HepG2 (cell line): ENCODE measurements at regions not wholly inside any gene's neighbourhood (a gene's known extent, or its start where the extent isn't known, plus 50 kb on each side); places are given as distances from the start of the nearest gene placed in this dataset.

Source experiments
- ATAC-seq: fragments of 200-7000 bp; cut with Tn5 transposase; 3 replicates; pipeline ENCODE4 v1.9.1; 2020; ENCODE audit warnings: mild to moderate bottlenecking, moderate library complexity
- BruUV-seq: library from RNA; stranded (reverse); fragments of 400-500 nt; replicated peaks from 2 replicates; lab custom pipeline; 2021; lab: Mats Ljungman, UMichigan
- CTCF ChIA-PET: fragments of 300-600 bp; formaldehyde crosslinking; extraction: SDS; loops from one replicate; lab custom pipeline; 2021; ENCODE audit warnings: low total read pairs, inconsistent platforms, low intra/inter-chr PET ratio; lab: Yijun Ruan, JAX
- POLR2A ChIA-PET: fragments of 350-600 bp; sonication (Branson Sonifier 250); formaldehyde crosslinking; loops from one replicate; lab custom pipeline; 2020; ENCODE audit warnings: antibody characterized with exemption, inconsistent platforms; lab: Yijun Ruan, JAX
- DNase-seq: peaks from one replicate; pipeline ENCODE4 v3.0.0-alpha.2; 2015; ENCODE audit warnings: low spot score
- FAIRE-seq: peaks from 3 replicates; lab custom pipeline; 2011; peaks lifted over from hg19 to GRCh38; lab: Jason Lieb, UNC
- H2AFZ ChIP-seq: one replicate; pipeline ENCODE4 v1.6.1; 2011; ENCODE audit warnings: low read length, inconsistent platforms
- H3K27ac ChIP-seq: fragments of 300-600 bp; 3 replicates; pipeline ENCODE4 v1.8.0; 2011; ENCODE audit warnings: mixed run types, mild to moderate bottlenecking, mixed read lengths, low read length, inconsistent platforms; ENCODE audit not compliant: insufficient read depth; ENCODE audit errors: extremely low read length
- H3K27me3 ChIP-seq, 2 experiments: fragments of 200-600 bp in 1 of 2; 2 replicates in 1 of 2; 3 replicates in 1 of 2; pipeline versions ENCODE4 v1.6.0 to v1.8.0; 2011; ENCODE audit warnings: low read length in 2 of 2, mild to moderate bottlenecking in 2 of 2, moderate library complexity in 2 of 2, inconsistent platforms in 1 of 2; ENCODE audit not compliant: insufficient read depth in 2 of 2, control insufficient read depth in 1 of 2
- H3K36me3 ChIP-seq, 2 experiments: fragments of 200-600 bp in 1 of 2; replicated peaks in 1 of 2; 2 replicates in 1 of 2; 3 replicates in 1 of 2; pipeline versions ENCODE4 v1.5.1 to v1.8.0; 2011; ENCODE audit warnings: low read length in 2 of 2, inconsistent platforms in 1 of 2; ENCODE audit not compliant: insufficient read depth in 2 of 2, control insufficient read depth in 1 of 2
- H3K4me1 ChIP-seq: 2 replicates; pipeline ENCODE4 v1.5.1; 2012; ENCODE audit warnings: low read length, inconsistent platforms; ENCODE audit not compliant: insufficient read depth
- H3K4me2 ChIP-seq: 2 replicates; pipeline ENCODE4 v1.6.0; 2011; ENCODE audit warnings: low read depth, low read length, inconsistent platforms
- H3K4me3 ChIP-seq, 3 experiments: fragments of 200-600 bp in 1 of 3; sonication (generic), shearing (Covaris generic) in 1 of 3; replicated peaks in 1 of 3; 2 replicates each; pipeline ENCODE4 v1.5.1; 2011 to 2016; ENCODE audit warnings: low read length in 3 of 3, inconsistent platforms in 2 of 3, low read depth in 2 of 3, mild to moderate bottlenecking in 2 of 3, control low read depth in 1 of 3, mixed read lengths in 1 of 3; ENCODE audit not compliant: insufficient read depth in 1 of 3
- H3K79me2 ChIP-seq: one replicate; pipeline ENCODE4 v1.6.1; 2011; ENCODE audit warnings: low read length, inconsistent platforms; ENCODE audit not compliant: insufficient read depth
- H3K9ac ChIP-seq: 2 replicates; pipeline ENCODE4 v1.6.0; 2011; ENCODE audit warnings: mild to moderate bottlenecking, low read depth, low read length, inconsistent platforms; ENCODE audit not compliant: insufficient read depth
- H3K9me3 ChIP-seq: 2 replicates; pipeline ENCODE4 v1.5.1; 2012; ENCODE audit warnings: mild to moderate bottlenecking, low read length
- H4K20me1 ChIP-seq: 2 replicates; pipeline ENCODE4 v1.6.0; 2011; ENCODE audit warnings: inconsistent platforms, mild to moderate bottlenecking, low read length, moderate library complexity; ENCODE audit not compliant: insufficient read depth
- MAFF ChIP-seq: IDR thresholded peaks from 2 replicates; pipeline ENCODE4 v1.6.1; 2011; ENCODE audit warnings: low read depth, low read length, improper control_type of control experiment
- MAFK ChIP-seq, 2 experiments: IDR thresholded peaks in 1 of 2; conservative IDR thresholded peaks in 1 of 2; 2 replicates each; pipeline ENCODE4 v1.6.1; 2011; ENCODE audit warnings: improper control_type of control experiment in 2 of 2, low read length in 2 of 2
- RAD21 ChIP-seq: fragments of 450-650 bp; formaldehyde crosslinking; IDR thresholded peaks from 2 replicates; pipeline ENCODE4 v1.5.0; 2020; ENCODE audit warnings: mild to moderate bottlenecking
- RERE ChIP-seq: IDR thresholded peaks from 2 replicates; pipeline ENCODE4 v1.6.1; 2016; ENCODE audit warnings: low read depth, missing genetic modification reagents, missing compliant biosample characterization
- TBX2 ChIP-seq: sonication (generic); formaldehyde crosslinking; IDR thresholded peaks from 2 replicates; pipeline ENCODE4 v1.5.0; 2020; ENCODE audit warnings: missing genetic modification reagents, mild to moderate bottlenecking, borderline replicate concordance
- TFE3 ChIP-seq: IDR thresholded peaks from 2 replicates; pipeline ENCODE4 v1.6.1; 2016
- WGBS: methylation state at CpG from one replicate; pipeline ENCODE4 v1.1.6; 2017; ENCODE audit warnings: low lambda C conversion rate; 5-methylcytosine and 5-hydroxymethylcytosine counted together
- in situ Hi-C: cut with HindIII; loops from 2 replicates; pipeline ENCODE4 v1.10.0; 2017; ENCODE audit warnings: low pct_unique_long_range_greater_than_20kb; ENCODE audit not compliant: extremely low pct_ligation_motif_present
- intact Hi-C: fragments of 100-400 bp; cut with micrococcal nuclease; formaldehyde crosslinking; loops from one replicate; pipeline ENCODE4 v1.10.0; 2022; ENCODE audit not compliant: unreplicated experiment

- Histone ChIP-seq H3K79me2 (no peaks in the 10 kb centered on the region), H3K27ac (no peak overlapping the region), H3K36me3 (no peaks in the 10 kb centered on the region), H4K20me1 (no peaks in the 10 kb centered on the region), H3K4me2 (no peak overlapping the region), H3K4me1 (no peaks in the 10 kb centered on the region), H2AFZ (no peak overlapping the region), H3K9ac (no peak overlapping the region), H3K9me3 (no peaks in the 10 kb centered on the region), H3K27me3 (no peaks in the 10 kb centered on the region), H3K4me3 (no peak overlapping the region)
- ATAC-seq (no peak), DNase-seq (no peak), FAIRE-seq (no peak)
- in situ Hi-C loops, result no loop called here
- POLR2A ChIA-PET, result no interaction called here
- WGBS, result 14% methylated on average over 1 of the region's 1 CpG
- intact Hi-C loops, result no loop called here
- no peak for TF ChIP-seq RAD21 (CRISPR knock-in tag)
- TF ChIP-seq TFE3 (CRISPR knock-in tag), result no peak
- no peak for TF ChIP-seq TBX2 (CRISPR knock-in tag)
- CTCF ChIA-PET, result no interaction called here
- BruUV-seq, result no TSS peak
Measured at GRCh38 chr13:61192826-61193225, 222.8 kb downstream of the PCDH20 start.

- intact Hi-C loops (no loop called here), in situ Hi-C loops (no loop called here)
- BruUV-seq, result no TSS peak
- H3K9me3 ChIP-seq, result no peaks in the 10 kb centered on the region
- H3K36me3 ChIP-seq, result no peaks in the 10 kb centered on the region
- WGBS, result 2% methylated on average over 2 of the region's 2 CpGs
- H3K4me2 ChIP-seq, result no peak overlapping the region
- CTCF ChIA-PET, result no interaction called here
- no peaks in the 10 kb centered on the region for H3K4me1 ChIP-seq
- H2AFZ ChIP-seq, result no peak overlapping the region
- DNase-seq (no peak), FAIRE-seq (no peak), ATAC-seq (no peak)
- TF ChIP-seq MAFK (conservative IDR thresholded peaks at IDR 0.05 in 1 of 2, IDR thresholded peaks at IDR 0.05 in 1 of 2; ENCODE audit: low read length in 2 of 2) (peak; percentile 56 to 73), RERE (CRISPR knock-in tag) (no peak), MAFF (peak; percentile 57)
- H3K27me3 ChIP-seq, result no peaks in the 10 kb centered on the region; a peak in 1 of 5 replicates
- POLR2A ChIA-PET, result no interaction called here
- no peak overlapping the region for H3K27ac ChIP-seq
- H3K9ac ChIP-seq, result no peak overlapping the region
- no peak overlapping the region for H3K4me3 ChIP-seq
- H3K79me2 ChIP-seq, result no peaks in the 10 kb centered on the region
- H4K20me1 ChIP-seq, result no peaks in the 10 kb centered on the region
Measured at GRCh38 chr13:61188057-61188456, 227.6 kb downstream of the PCDH20 start.
